ENCODE measurements at regions not wholly inside any gene's neighbourhood (a gene's known extent, or its start where the extent isn't known, plus 50 kb on each side); places are given as distances from the start of the nearest gene placed in this dataset.

GRCh38 chr5:152137063-152137462 lies 212.4 kb upstream of the GLRA1 start:
- no peak overlapping the region for H3K9ac ChIP-seq (replicated peaks; ENCODE audit: extremely low read depth, insufficient read depth, low read length)
- H3K4me1 ChIP-seq (ENCODE audit: control insufficient read depth, extremely low read depth, insufficient read depth, low read length): no peaks in the 10 kb centered on the region
- no peak overlapping the region for H2AFZ ChIP-seq (ENCODE audit: low read depth, low read length)
- H3K27ac ChIP-seq (ENCODE audit: insufficient read depth, low read depth, low read length): no peak overlapping the region
- no TSS peak for BruUV-seq (replicated peaks)
- no peak overlapping the region for H3K4me3 ChIP-seq (replicated peaks in 1 of 3; ENCODE audit: insufficient read depth in 1 of 3, low read depth in 1 of 3, low read length in 3 of 3)
- H3K27me3 ChIP-seq (ENCODE audit: control insufficient read depth in 2 of 2, insufficient read depth in 2 of 2, low read length in 2 of 2): no peaks in the 10 kb centered on the region
- no peaks in the 10 kb centered on the region for H3K9me1 ChIP-seq (replicated peaks; ENCODE audit: control insufficient read depth, extremely low read depth, insufficient read depth, low read length)
- dilution Hi-C loops (cut with MboI; ENCODE audit: extremely low pct_ligation_motif_present, low sequenced_read_pairs): no loop called here
- H3K79me2 ChIP-seq (ENCODE audit: control insufficient read depth, insufficient read depth, low read length): no peaks in the 10 kb centered on the region
- no peaks in the 10 kb centered on the region for H3K36me3 ChIP-seq (ENCODE audit: control insufficient read depth in 2 of 2, extremely low read depth in 1 of 2, insufficient read depth in 2 of 2, low read length in 2 of 2)
- H3K9me3 ChIP-seq (replicated peaks; ENCODE audit: control insufficient read depth, insufficient read depth, low read length): no peaks in the 10 kb centered on the region
- intact Hi-C loops (cut with micrococcal nuclease): no loop called here
- FAIRE-seq: no peak
- DNase-seq (ENCODE audit: low read depth, low spot score): no peak
- H3K4me2 ChIP-seq (ENCODE audit: insufficient read depth, low read length): no peak overlapping the region
- POLR2A ChIA-PET: no interaction called here
- H4K20me1 ChIP-seq (replicated peaks; ENCODE audit: control insufficient read depth, extremely low read depth, insufficient read depth, low read length): no peaks in the 10 kb centered on the region
- CTCF ChIA-PET: no interaction called here
- TF ChIP-seq FOS (IDR thresholded peaks at IDR 0.05; ENCODE audit: borderline replicate concordance, insufficient read depth, low read length) (no peak), GATA2 (IDR thresholded peaks at IDR 0.05; ENCODE audit: insufficient read depth, insufficient read length, low read depth, low read length) (no peak), POLR2A (IDR thresholded peaks at IDR 0.05; ENCODE audit: low read depth, low read length) (no peak), POLR2AphosphoS5 (IDR thresholded peaks at IDR 0.05; ENCODE audit: insufficient read depth, low read depth, low read length) (no peak), CTCF (IDR thresholded peaks at IDR 0.05; ENCODE audit: extremely low read depth in 1 of 2, insufficient read depth in 1 of 2, low read depth in 1 of 2, low read length in 2 of 2) (no peak)

GRCh38 chr5:152136321-152136720 lies 211.7 kb upstream of the GLRA1 start:
- intact Hi-C loops (cut with micrococcal nuclease) (no loop called here), dilution Hi-C loops (cut with MboI; ENCODE audit: extremely low pct_ligation_motif_present, low sequenced_read_pairs) (no loop called here)
- no TSS peak for BruUV-seq (replicated peaks)
- Histone ChIP-seq H3K4me3 (replicated peaks in 1 of 3; ENCODE audit: insufficient read depth in 1 of 3, low read depth in 1 of 3, low read length in 3 of 3) (no peak overlapping the region), H2AFZ (ENCODE audit: low read depth, low read length) (no peak overlapping the region), H3K9me1 (replicated peaks; ENCODE audit: control insufficient read depth, extremely low read depth, insufficient read depth, low read length) (no peaks in the 10 kb centered on the region), H3K36me3 (ENCODE audit: control insufficient read depth in 2 of 2, extremely low read depth in 1 of 2, insufficient read depth in 2 of 2, low read length in 2 of 2) (no peaks in the 10 kb centered on the region), H3K27ac (ENCODE audit: insufficient read depth, low read depth, low read length) (no peak overlapping the region), H3K27me3 (ENCODE audit: control insufficient read depth in 2 of 2, insufficient read depth in 2 of 2, low read length in 2 of 2) (no peaks in the 10 kb centered on the region), H3K4me2 (ENCODE audit: insufficient read depth, low read length) (no peak overlapping the region), H3K9me3 (replicated peaks; ENCODE audit: control insufficient read depth, insufficient read depth, low read length) (no peaks in the 10 kb centered on the region), H4K20me1 (replicated peaks; ENCODE audit: control insufficient read depth, extremely low read depth, insufficient read depth, low read length) (no peaks in the 10 kb centered on the region), H3K9ac (replicated peaks; ENCODE audit: extremely low read depth, insufficient read depth, low read length) (no peak overlapping the region), H3K4me1 (ENCODE audit: control insufficient read depth, extremely low read depth, insufficient read depth, low read length) (no peaks in the 10 kb centered on the region), H3K79me2 (ENCODE audit: control insufficient read depth, insufficient read depth, low read length) (no peaks in the 10 kb centered on the region)
- POLR2A ChIA-PET: no interaction called here
- FAIRE-seq: no peak
- TF ChIP-seq MAX (IDR thresholded peaks at IDR 0.05; ENCODE audit: insufficient read depth, insufficient read length): no peak
- no peak for TF ChIP-seq FOS (IDR thresholded peaks at IDR 0.05; ENCODE audit: borderline replicate concordance, insufficient read depth, low read length)
- no peak for TF ChIP-seq CTCF (IDR thresholded peaks at IDR 0.05; ENCODE audit: extremely low read depth in 1 of 2, insufficient read depth in 1 of 2, low read depth in 1 of 2, low read length in 2 of 2)
- no peak for TF ChIP-seq JUN (IDR thresholded peaks at IDR 0.05; ENCODE audit: borderline replicate concordance, insufficient read depth, insufficient read length, low read depth)
- no peak for TF ChIP-seq GATA2 (IDR thresholded peaks at IDR 0.05; ENCODE audit: insufficient read depth, insufficient read length, low read depth, low read length)
- TF ChIP-seq POLR2AphosphoS5 (IDR thresholded peaks at IDR 0.05; ENCODE audit: insufficient read depth, low read depth, low read length): no peak
- no peak for TF ChIP-seq POLR2A (IDR thresholded peaks at IDR 0.05; ENCODE audit: low read depth, low read length)
- no peak for TF ChIP-seq EZH2 (IDR thresholded peaks at IDR 0.05; ENCODE audit: borderline replicate concordance, low read depth, low read length, severe bottlenecking)
- no peak for TF ChIP-seq MYC (IDR thresholded peaks at IDR 0.05; ENCODE audit: low read depth, low read length)
- DNase-seq (ENCODE audit: low read depth, low spot score): no peak
- CTCF ChIA-PET: no interaction called here

All from endothelial cell of umbilical vein (primary cell).